GM12878 (cell line): ENCODE measurements at regions not wholly inside any gene's neighbourhood (a gene's known extent, or its start where the extent isn't known, plus 50 kb on each side); places are given as distances from the start of the nearest gene placed in this dataset.

Experiments used
- ATAC-seq: fragments of 200-7000 bp; cut with Tn5 transposase; 3 replicates; pipeline ENCODE4 v1.9.1; 2020; ENCODE audit warnings: mild to moderate bottlenecking, moderate library complexity
- BruUV-seq: library from RNA; stranded (reverse); fragments of 400-500 nt; replicated peaks from 2 replicates; lab custom pipeline; 2021; lab: Mats Ljungman, UMichigan
- CTCF ChIA-PET: fragments of 300-600 bp; sonication (Branson Sonifier 250); formaldehyde crosslinking; extraction: SDS; loops from one replicate; lab custom pipeline; 2021; ENCODE audit warnings: inconsistent platforms; lab: Yijun Ruan, JAX
- POLR2A ChIA-PET: fragments of 350-600 bp; formaldehyde crosslinking; extraction: SDS; loops from one replicate; lab custom pipeline; 2021; ENCODE audit warnings: inconsistent platforms; lab: Charles Lee
- RAD21 ChIA-PET: fragments of 300-600 bp; sonication (Branson Sonifier 250); formaldehyde crosslinking; loops from one replicate; lab custom pipeline; 2023; ENCODE audit warnings: antibody characterized with exemption; ENCODE audit not compliant: unreplicated experiment; lab: Charles Lee
- SMC1A ChIA-PET: fragments of 300-600 bp; sonication (Branson Sonifier 250); formaldehyde crosslinking; loops from one replicate; lab custom pipeline; 2023; ENCODE audit not compliant: unreplicated experiment, uncharacterized antibody; lab: Charles Lee
- DNase-seq: peaks from one replicate; pipeline ENCODE4 v3.0.0-alpha.2; 2011; ENCODE audit warnings: low read depth, low spot score
- FAIRE-seq: peaks from 3 replicates; lab custom pipeline; 2011; peaks lifted over from hg19 to GRCh38; lab: Jason Lieb, UNC
- H2AFZ ChIP-seq: 2 replicates; pipeline ENCODE4 v1.6.0; 2011; ENCODE audit warnings: low read depth, low read length, control low read depth; ENCODE audit not compliant: control insufficient read depth
- H3K27ac ChIP-seq: 2 replicates; pipeline ENCODE4 v1.5.1; 2011; ENCODE audit warnings: control low read depth; ENCODE audit not compliant: control insufficient read depth, insufficient read depth
- H3K27me3 ChIP-seq, 2 experiments: replicated peaks in 1 of 2; 2 replicates each; pipeline versions ENCODE4 v1.6.0 to v1.6.1; 2011; ENCODE audit warnings: low read length in 1 of 2; ENCODE audit not compliant: control insufficient read depth in 2 of 2, insufficient read depth in 2 of 2
- H3K36me3 ChIP-seq, 2 experiments: 2 replicates each; pipeline ENCODE4 v1.5.1; 2011; ENCODE audit warnings: low read length in 1 of 2; ENCODE audit not compliant: control insufficient read depth in 2 of 2, insufficient read depth in 2 of 2
- H3K4me1 ChIP-seq: 2 replicates; pipeline ENCODE4 v1.6.1; 2011; ENCODE audit warnings: mild to moderate bottlenecking, low read length, moderate library complexity, mixed read lengths; ENCODE audit not compliant: control insufficient read depth, insufficient read depth
- H3K4me2 ChIP-seq: 2 replicates; pipeline ENCODE4 v1.6.0; 2011; ENCODE audit warnings: control low read depth; ENCODE audit not compliant: control insufficient read depth, insufficient read depth
- H3K4me3 ChIP-seq: fragments of 200-600 bp; sonication (generic); 2 replicates; pipeline ENCODE4 v1.5.1; 2016
- H3K79me2 ChIP-seq: 2 replicates; pipeline ENCODE4 v1.6.0; 2011; ENCODE audit warnings: low read length; ENCODE audit not compliant: control insufficient read depth, insufficient read depth
- H3K9ac ChIP-seq: 2 replicates; pipeline ENCODE4 v1.8.0; 2011; ENCODE audit warnings: low read length, control low read depth, mixed read lengths; ENCODE audit not compliant: control insufficient read depth, insufficient read depth
- H3K9me3 ChIP-seq: replicated peaks from 3 replicates; pipeline ENCODE4 v1.5.1; 2011; ENCODE audit warnings: mild to moderate bottlenecking, low read length; ENCODE audit not compliant: control insufficient read depth, insufficient read depth
- H4K20me1 ChIP-seq: 2 replicates; pipeline ENCODE4 v1.6.0; 2011; ENCODE audit not compliant: control insufficient read depth, insufficient read depth
- ASH2L ChIP-seq: fragments of 300-600, 200-600 bp; sonication (generic); IDR thresholded peaks from 2 replicates; pipeline ENCODE4 v1.6.1; 2017; ENCODE audit warnings: low read depth, mild to moderate bottlenecking, borderline replicate concordance
- BACH1 ChIP-seq: fragments of 450-650 bp; IDR thresholded peaks from 2 replicates; pipeline ENCODE4 v1.6.1; 2017; ENCODE audit warnings: mild to moderate bottlenecking, borderline replicate concordance
- JUND ChIP-seq: IDR thresholded peaks from 2 replicates; pipeline ENCODE4 v1.6.1; 2012; ENCODE audit warnings: low read depth, mild to moderate bottlenecking, low read length, improper control_type of control experiment, moderate library complexity
- MYC ChIP-seq: IDR thresholded peaks from 2 replicates; pipeline ENCODE4 v1.6.1; 2011; ENCODE audit warnings: mild to moderate bottlenecking, low read length, moderate library complexity, inconsistent platforms; ENCODE audit not compliant: insufficient read depth, insufficient replicate concordance, insufficient read length, severe bottlenecking
- RBBP5 ChIP-seq: fragments of 200-600 bp; sonication (generic); conservative IDR thresholded peaks from 2 replicates; pipeline ENCODE4 v1.6.1; 2016
- STAT3 ChIP-seq: IDR thresholded peaks from 2 replicates; pipeline ENCODE4 v1.6.1; 2011; ENCODE audit warnings: low read depth, low read length, improper control_type of control experiment
- ZBED1 ChIP-seq: IDR thresholded peaks from 2 replicates; pipeline ENCODE4 v1.6.1; 2016; ENCODE audit warnings: borderline replicate concordance
- ZNF207 ChIP-seq: fragments of 450-650 bp; IDR thresholded peaks from 2 replicates; pipeline ENCODE4 v1.6.1; 2014; ENCODE audit warnings: antibody characterized with exemption, mild to moderate bottlenecking, borderline replicate concordance
- WGBS: methylation state at CpG from one replicate; pipeline ENCODE4 v1.1.6; 2016; ENCODE audit warnings: low lambda C conversion rate; ENCODE audit not compliant: insufficient replicate concordance, insufficient coverage; ENCODE audit errors: missing lambda C conversion rate; 5-methylcytosine and 5-hydroxymethylcytosine counted together
- in situ Hi-C: fragments of 300-500 bp; cut with MboI; formaldehyde crosslinking; loops from 9 replicates; pipeline ENCODE4 v1.14.3; 2018; ENCODE audit warnings: mixed read lengths
- intact Hi-C: fragments of 100-400 bp; cut with micrococcal nuclease; formaldehyde crosslinking; loops from one replicate; pipeline ENCODE4 v1.14.2; 2022; ENCODE audit not compliant: unreplicated experiment
- TF ChIP-seq, protein P1 (sequence below): fragments of 450-650 bp; IDR thresholded peaks from 2 replicates; pipeline ENCODE4 v1.6.1; 2016; ENCODE audit warnings: mild to moderate bottlenecking
- TF ChIP-seq, protein P2 (sequence below): fragments of 450-650 bp; IDR thresholded peaks from 2 replicates; pipeline ENCODE4 v1.6.1; 2016; ENCODE audit warnings: mild to moderate bottlenecking
- TF ChIP-seq, protein P3 (sequence below): IDR thresholded peaks from 2 replicates; pipeline ENCODE4 v1.6.1; 2011; ENCODE audit warnings: borderline replicate concordance, low read depth, mild to moderate bottlenecking, moderate library complexity, low read length; ENCODE audit not compliant: insufficient read depth, poor library complexity, severe bottlenecking
- TF ChIP-seq, protein P4 (sequence below): fragments of 450-650 bp; IDR thresholded peaks from 2 replicates; pipeline ENCODE4 v1.6.1; 2016; ENCODE audit warnings: mild to moderate bottlenecking, moderate library complexity, borderline replicate concordance
- TF ChIP-seq, protein P5 (sequence below): IDR thresholded peaks from 2 replicates; pipeline ENCODE4 v1.6.1; 2012; ENCODE audit warnings: low read length, inconsistent platforms
- TF ChIP-seq, protein P6 (sequence below): fragments of 150-350 bp; IDR thresholded peaks from 2 replicates; pipeline ENCODE4 v1.6.1; 2014; ENCODE audit warnings: mild to moderate bottlenecking, low read depth, low read length

DNA sequence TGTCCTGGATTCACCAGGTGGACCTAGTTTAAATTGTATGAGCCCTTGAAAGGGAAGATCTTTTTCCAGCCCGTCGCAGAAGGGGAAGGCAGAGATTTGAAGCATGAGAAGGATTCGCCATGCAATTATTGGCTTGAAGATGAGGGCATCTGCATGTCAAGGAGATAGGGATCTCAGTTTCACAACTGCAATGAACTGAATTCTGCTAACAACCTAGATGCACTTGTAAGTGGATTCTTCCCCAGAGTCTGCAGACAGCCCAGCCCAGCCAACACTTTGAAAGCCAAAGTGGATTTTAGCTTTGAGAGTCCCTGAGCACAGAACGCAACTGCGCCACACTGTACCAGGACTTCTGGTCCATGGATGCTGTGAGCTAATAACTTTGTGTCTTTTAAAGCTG is 286.0 kb downstream of the TSN start:
- ChIA-PET POLR2A (no interaction called here), SMC1A (no interaction called here), CTCF (no interaction called here), RAD21 (no interaction called here)
- no peak for ATAC-seq
- WGBS: 60% methylated on average over 5 of the region's 5 CpGs
- no peaks in the 10 kb centered on the region for H3K36me3 ChIP-seq
- H2AFZ ChIP-seq: no peak overlapping the region
- FAIRE-seq: no peak
- H3K4me2 ChIP-seq: no peak overlapping the region
- H3K9me3 ChIP-seq: no peaks in the 10 kb centered on the region
- in situ Hi-C loops (no loop called here), intact Hi-C loops (no loop called here)
- H3K4me1 ChIP-seq: no peaks in the 10 kb centered on the region
- H3K4me3 ChIP-seq: no peak overlapping the region
- no peaks in the 10 kb centered on the region for H3K79me2 ChIP-seq
- H3K9ac ChIP-seq: no peak overlapping the region
- no peaks in the 10 kb centered on the region for H4K20me1 ChIP-seq
- BruUV-seq: no TSS peak
- no peaks in the 10 kb centered on the region for H3K27me3 ChIP-seq
- no peak overlapping the region for H3K27ac ChIP-seq
- no peak for DNase-seq
- TF ChIP-seq, protein P1, sequence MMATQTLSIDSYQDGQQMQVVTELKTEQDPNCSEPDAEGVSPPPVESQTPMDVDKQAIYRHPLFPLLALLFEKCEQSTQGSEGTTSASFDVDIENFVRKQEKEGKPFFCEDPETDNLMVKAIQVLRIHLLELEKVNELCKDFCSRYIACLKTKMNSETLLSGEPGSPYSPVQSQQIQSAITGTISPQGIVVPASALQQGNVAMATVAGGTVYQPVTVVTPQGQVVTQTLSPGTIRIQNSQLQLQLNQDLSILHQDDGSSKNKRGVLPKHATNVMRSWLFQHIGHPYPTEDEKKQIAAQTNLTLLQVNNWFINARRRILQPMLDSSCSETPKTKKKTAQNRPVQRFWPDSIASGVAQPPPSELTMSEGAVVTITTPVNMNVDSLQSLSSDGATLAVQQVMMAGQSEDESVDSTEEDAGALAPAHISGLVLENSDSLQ: no peak
- TF ChIP-seq, protein P2, sequence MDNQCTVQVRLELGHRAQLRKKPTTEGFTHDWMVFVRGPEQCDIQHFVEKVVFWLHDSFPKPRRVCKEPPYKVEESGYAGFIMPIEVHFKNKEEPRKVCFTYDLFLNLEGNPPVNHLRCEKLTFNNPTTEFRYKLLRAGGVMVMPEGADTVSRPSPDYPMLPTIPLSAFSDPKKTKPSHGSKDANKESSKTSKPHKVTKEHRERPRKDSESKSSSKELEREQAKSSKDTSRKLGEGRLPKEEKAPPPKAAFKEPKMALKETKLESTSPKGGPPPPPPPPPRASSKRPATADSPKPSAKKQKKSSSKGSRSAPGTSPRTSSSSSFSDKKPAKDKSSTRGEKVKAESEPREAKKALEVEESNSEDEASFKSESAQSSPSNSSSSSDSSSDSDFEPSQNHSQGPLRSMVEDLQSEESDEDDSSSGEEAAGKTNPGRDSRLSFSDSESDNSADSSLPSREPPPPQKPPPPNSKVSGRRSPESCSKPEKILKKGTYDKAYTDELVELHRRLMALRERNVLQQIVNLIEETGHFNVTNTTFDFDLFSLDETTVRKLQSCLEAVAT: no peak
- TF ChIP-seq ASH2L (no peak), ZBED1 (no peak), STAT3 (no peak), RBBP5 (no peak), ZNF207 (no peak), MYC (no peak), JUND (no peak), BACH1 (no peak)
- TF ChIP-seq, protein P3, sequence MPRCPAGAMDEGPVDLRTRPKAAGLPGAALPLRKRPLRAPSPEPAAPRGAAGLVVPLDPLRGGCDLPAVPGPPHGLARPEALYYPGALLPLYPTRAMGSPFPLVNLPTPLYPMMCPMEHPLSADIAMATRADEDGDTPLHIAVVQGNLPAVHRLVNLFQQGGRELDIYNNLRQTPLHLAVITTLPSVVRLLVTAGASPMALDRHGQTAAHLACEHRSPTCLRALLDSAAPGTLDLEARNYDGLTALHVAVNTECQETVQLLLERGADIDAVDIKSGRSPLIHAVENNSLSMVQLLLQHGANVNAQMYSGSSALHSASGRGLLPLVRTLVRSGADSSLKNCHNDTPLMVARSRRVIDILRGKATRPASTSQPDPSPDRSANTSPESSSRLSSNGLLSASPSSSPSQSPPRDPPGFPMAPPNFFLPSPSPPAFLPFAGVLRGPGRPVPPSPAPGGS: no peak
- TF ChIP-seq, protein P4, sequence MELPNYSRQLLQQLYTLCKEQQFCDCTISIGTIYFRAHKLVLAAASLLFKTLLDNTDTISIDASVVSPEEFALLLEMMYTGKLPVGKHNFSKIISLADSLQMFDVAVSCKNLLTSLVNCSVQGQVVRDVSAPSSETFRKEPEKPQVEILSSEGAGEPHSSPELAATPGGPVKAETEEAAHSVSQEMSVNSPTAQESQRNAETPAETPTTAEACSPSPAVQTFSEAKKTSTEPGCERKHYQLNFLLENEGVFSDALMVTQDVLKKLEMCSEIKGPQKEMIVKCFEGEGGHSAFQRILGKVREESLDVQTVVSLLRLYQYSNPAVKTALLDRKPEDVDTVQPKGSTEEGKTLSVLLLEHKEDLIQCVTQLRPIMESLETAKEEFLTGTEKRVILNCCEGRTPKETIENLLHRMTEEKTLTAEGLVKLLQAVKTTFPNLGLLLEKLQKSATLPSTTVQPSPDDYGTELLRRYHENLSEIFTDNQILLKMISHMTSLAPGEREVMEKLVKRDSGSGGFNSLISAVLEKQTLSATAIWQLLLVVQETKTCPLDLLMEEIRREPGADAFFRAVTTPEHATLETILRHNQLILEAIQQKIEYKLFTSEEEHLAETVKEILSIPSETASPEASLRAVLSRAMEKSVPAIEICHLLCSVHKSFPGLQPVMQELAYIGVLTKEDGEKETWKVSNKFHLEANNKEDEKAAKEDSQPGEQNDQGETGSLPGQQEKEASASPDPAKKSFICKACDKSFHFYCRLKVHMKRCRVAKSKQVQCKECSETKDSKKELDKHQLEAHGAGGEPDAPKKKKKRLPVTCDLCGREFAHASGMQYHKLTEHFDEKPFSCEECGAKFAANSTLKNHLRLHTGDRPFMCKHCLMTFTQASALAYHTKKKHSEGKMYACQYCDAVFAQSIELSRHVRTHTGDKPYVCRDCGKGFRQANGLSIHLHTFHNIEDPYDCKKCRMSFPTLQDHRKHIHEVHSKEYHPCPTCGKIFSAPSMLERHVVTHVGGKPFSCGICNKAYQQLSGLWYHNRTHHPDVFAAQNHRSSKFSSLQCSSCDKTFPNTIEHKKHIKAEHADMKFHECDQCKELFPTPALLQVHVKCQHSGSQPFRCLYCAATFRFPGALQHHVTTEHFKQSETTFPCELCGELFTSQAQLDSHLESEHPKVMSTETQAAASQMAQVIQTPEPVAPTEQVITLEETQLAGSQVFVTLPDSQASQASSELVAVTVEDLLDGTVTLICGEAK: no peak
- TF ChIP-seq, protein P5, sequence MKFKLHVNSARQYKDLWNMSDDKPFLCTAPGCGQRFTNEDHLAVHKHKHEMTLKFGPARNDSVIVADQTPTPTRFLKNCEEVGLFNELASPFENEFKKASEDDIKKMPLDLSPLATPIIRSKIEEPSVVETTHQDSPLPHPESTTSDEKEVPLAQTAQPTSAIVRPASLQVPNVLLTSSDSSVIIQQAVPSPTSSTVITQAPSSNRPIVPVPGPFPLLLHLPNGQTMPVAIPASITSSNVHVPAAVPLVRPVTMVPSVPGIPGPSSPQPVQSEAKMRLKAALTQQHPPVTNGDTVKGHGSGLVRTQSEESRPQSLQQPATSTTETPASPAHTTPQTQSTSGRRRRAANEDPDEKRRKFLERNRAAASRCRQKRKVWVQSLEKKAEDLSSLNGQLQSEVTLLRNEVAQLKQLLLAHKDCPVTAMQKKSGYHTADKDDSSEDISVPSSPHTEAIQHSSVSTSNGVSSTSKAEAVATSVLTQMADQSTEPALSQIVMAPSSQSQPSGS: no peak
- TF ChIP-seq, protein P6, sequence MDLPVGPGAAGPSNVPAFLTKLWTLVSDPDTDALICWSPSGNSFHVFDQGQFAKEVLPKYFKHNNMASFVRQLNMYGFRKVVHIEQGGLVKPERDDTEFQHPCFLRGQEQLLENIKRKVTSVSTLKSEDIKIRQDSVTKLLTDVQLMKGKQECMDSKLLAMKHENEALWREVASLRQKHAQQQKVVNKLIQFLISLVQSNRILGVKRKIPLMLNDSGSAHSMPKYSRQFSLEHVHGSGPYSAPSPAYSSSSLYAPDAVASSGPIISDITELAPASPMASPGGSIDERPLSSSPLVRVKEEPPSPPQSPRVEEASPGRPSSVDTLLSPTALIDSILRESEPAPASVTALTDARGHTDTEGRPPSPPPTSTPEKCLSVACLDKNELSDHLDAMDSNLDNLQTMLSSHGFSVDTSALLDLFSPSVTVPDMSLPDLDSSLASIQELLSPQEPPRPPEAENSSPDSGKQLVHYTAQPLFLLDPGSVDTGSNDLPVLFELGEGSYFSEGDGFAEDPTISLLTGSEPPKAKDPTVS: no peak
